ENCODE measurements at regions not wholly inside any gene's neighbourhood (a gene's known extent, or its start where the extent isn't known, plus 50 kb on each side); places are given as distances from the start of the nearest gene placed in this dataset.

- Mint-ChIP-seq H3K9me3 (no peaks in the 10 kb centered on the region), H3K27ac (no peak overlapping the region), H3K4me1 (ENCODE audit: low read depth) (no peaks in the 10 kb centered on the region), H3K27me3 (no peaks in the 10 kb centered on the region), H3K36me3 (ENCODE audit: low read depth) (no peaks in the 10 kb centered on the region), H3K4me3 (no peak overlapping the region)
- intact Hi-C loops (cut with DNase I, micrococcal nuclease), result no loop called here
- DNase-seq (no peak), ATAC-seq (ENCODE audit: poor library complexity) (no peak)
- Histone ChIP-seq H3K4me1 (ENCODE audit: insufficient read depth, low read length) (no peaks in the 10 kb centered on the region), H3K27me3 (ENCODE audit: control insufficient read depth in 1 of 2, insufficient read depth in 2 of 2, low read length in 2 of 2) (no peaks in the 10 kb centered on the region), H3K27ac (ENCODE audit: low read depth in 1 of 2, low read length in 2 of 2) (no peak overlapping the region), H3K4me3 (ENCODE audit: low read length) (no peak overlapping the region), H3K36me3 (ENCODE audit: insufficient read depth, low read length) (no peaks in the 10 kb centered on the region), H3K9me3 (ENCODE audit: control insufficient read depth in 1 of 2, insufficient read depth in 1 of 2, low read length in 2 of 2) (peaks cover 0 to 6% of the 10 kb centered on the region in 2 experiments)
- TF ChIP-seq CTCF (IDR thresholded peaks at IDR 0.05), result no peak
- CTCF ChIA-PET, result no interaction called here
- POLR2A ChIA-PET, result no interaction called here
These were observed 401.3 kb downstream of the QKI start for GRCh38 chr6:163815796-163816195.

GRCh38 chr6:163814494-163815364 is 400.2 kb downstream of the QKI start:
- DNase-seq (no peak), ATAC-seq (ENCODE audit: poor library complexity) (no peak)
- Histone ChIP-seq H3K27ac (ENCODE audit: low read depth in 1 of 2, low read length in 2 of 2) (no peak overlapping the region), H3K4me1 (ENCODE audit: insufficient read depth, low read length) (no peaks in the 10 kb centered on the region), H3K9me3 (ENCODE audit: control insufficient read depth in 1 of 2, insufficient read depth in 1 of 2, low read length in 2 of 2) (peaks cover 0 to under 1% of the 10 kb centered on the region in 2 experiments), H3K4me3 (ENCODE audit: low read length) (no peak overlapping the region), H3K36me3 (ENCODE audit: insufficient read depth, low read length) (no peaks in the 10 kb centered on the region), H3K27me3 (ENCODE audit: control insufficient read depth in 1 of 2, insufficient read depth in 2 of 2, low read length in 2 of 2) (no peaks in the 10 kb centered on the region)
- H3K36me3 Mint-ChIP-seq (ENCODE audit: low read depth), result no peaks in the 10 kb centered on the region
- intact Hi-C loops (cut with DNase I, micrococcal nuclease), result no loop called here
- no peaks in the 10 kb centered on the region for H3K4me1 Mint-ChIP-seq (ENCODE audit: low read depth)
- H3K9me3 Mint-ChIP-seq, result no peaks in the 10 kb centered on the region
- no peaks in the 10 kb centered on the region for H3K27me3 Mint-ChIP-seq
- ChIA-PET POLR2A (no interaction called here), CTCF (interaction anchor here (1.8 kb wide), 1 partner anchor 13 kb away, joined by 4 read pairs; no protein-coding TSS in a partner anchor)
- H3K27ac Mint-ChIP-seq, result no peak overlapping the region
- H3K4me3 Mint-ChIP-seq, result no peak overlapping the region
- TF ChIP-seq CTCF (IDR thresholded peaks at IDR 0.05), result no peak

- Mint-ChIP-seq H3K4me1 (ENCODE audit: low read depth) (no peaks in the 10 kb centered on the region), H3K36me3 (ENCODE audit: low read depth) (no peaks in the 10 kb centered on the region), H3K9me3 (no peaks in the 10 kb centered on the region), H3K27me3 (no peaks in the 10 kb centered on the region), H3K4me3 (no peak overlapping the region), H3K27ac (no peak overlapping the region)
- ATAC-seq (ENCODE audit: poor library complexity), result no peak
- H3K9me3 ChIP-seq (ENCODE audit: control insufficient read depth in 1 of 2, insufficient read depth in 1 of 2, low read length in 2 of 2), result no peaks in the 10 kb centered on the region
- no peak for TF ChIP-seq CTCF (IDR thresholded peaks at IDR 0.05)
- no peak overlapping the region for H3K4me3 ChIP-seq (ENCODE audit: low read length)
- no peak for DNase-seq
- no peak overlapping the region for H3K27ac ChIP-seq (ENCODE audit: low read depth in 1 of 2, low read length in 2 of 2)
- H3K4me1 ChIP-seq (ENCODE audit: insufficient read depth, low read length), result no peaks in the 10 kb centered on the region
- no peaks in the 10 kb centered on the region for H3K36me3 ChIP-seq (ENCODE audit: insufficient read depth, low read length)
- ChIA-PET CTCF (interaction anchor here (1.8 kb wide), 1 partner anchor 12 kb away, joined by 4 read pairs; no protein-coding TSS in a partner anchor), POLR2A (no interaction called here)
- no peaks in the 10 kb centered on the region for H3K27me3 ChIP-seq (ENCODE audit: control insufficient read depth in 1 of 2, insufficient read depth in 2 of 2, low read length in 2 of 2)
- intact Hi-C loops (cut with DNase I, micrococcal nuclease), result no loop called here
These were observed 399.5 kb downstream of the QKI start for GRCh38 chr6:163813979-163814493.

Data from CD4-positive, alpha-beta T cell (primary cell).